PC-3 (cell line): ENCODE measurements at regions not wholly inside any gene's neighbourhood (a gene's known extent, or its start where the extent isn't known, plus 50 kb on each side); places are given as distances from the start of the nearest gene placed in this dataset.

ENCODE experiments used
- EZH2 ChIP-seq: fragments of 300-600 bp; sonication (generic); IDR thresholded peaks from one replicate; pipeline ENCODE4 v1.6.1; 2017; ENCODE audit warnings: antibody characterized with exemption, mild to moderate bottlenecking, low read length; ENCODE audit not compliant: unreplicated experiment
- EZH2phosphoT487 ChIP-seq: fragments of 300-600 bp; sonication (generic); IDR thresholded peaks from 2 replicates; pipeline ENCODE4 v1.6.1; 2018; ENCODE audit warnings: mild to moderate bottlenecking, antibody characterized with exemption, low read length, borderline replicate concordance
- TF ChIP-seq, protein P1 (sequence below): fragments of 300-600 bp; sonication (generic); conservative IDR thresholded peaks from 2 replicates; pipeline ENCODE4 v1.5.1; 2017; ENCODE audit warnings: antibody characterized with exemption, low read depth, mild to moderate bottlenecking, low read length

DNA sequence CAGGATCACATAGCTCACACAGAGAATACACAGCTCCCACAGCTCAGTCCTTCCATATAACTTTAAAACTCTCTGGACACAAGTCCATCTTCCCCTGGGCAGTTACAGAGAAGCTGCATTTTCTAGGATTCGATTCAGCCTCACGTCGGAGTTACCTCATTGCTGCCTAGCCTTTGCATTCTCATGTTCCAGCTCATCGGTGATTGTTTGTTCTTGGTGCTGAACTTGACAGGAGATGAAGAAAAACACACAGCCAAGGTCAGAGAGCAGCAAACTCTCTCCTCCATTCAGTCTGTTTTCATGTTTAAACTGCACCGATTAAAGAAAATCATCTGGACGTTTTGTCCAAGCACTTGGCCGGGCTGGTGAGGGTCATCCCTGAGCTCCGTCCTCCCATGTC lies 375.5 kb upstream of the CFAP20DC start:
- TF ChIP-seq, protein P1, sequence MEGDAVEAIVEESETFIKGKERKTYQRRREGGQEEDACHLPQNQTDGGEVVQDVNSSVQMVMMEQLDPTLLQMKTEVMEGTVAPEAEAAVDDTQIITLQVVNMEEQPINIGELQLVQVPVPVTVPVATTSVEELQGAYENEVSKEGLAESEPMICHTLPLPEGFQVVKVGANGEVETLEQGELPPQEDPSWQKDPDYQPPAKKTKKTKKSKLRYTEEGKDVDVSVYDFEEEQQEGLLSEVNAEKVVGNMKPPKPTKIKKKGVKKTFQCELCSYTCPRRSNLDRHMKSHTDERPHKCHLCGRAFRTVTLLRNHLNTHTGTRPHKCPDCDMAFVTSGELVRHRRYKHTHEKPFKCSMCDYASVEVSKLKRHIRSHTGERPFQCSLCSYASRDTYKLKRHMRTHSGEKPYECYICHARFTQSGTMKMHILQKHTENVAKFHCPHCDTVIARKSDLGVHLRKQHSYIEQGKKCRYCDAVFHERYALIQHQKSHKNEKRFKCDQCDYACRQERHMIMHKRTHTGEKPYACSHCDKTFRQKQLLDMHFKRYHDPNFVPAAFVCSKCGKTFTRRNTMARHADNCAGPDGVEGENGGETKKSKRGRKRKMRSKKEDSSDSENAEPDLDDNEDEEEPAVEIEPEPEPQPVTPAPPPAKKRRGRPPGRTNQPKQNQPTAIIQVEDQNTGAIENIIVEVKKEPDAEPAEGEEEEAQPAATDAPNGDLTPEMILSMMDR = no peak
- TF ChIP-seq EZH2 = no peak
- TF ChIP-seq EZH2phosphoT487 = no peak
